Skeletal muscle satellite cell (primary cell): ENCODE measurements at regions not wholly inside any gene's neighbourhood (a gene's known extent, or its start where the extent isn't known, plus 50 kb on each side); places are given as distances from the start of the nearest gene placed in this dataset.

ENCODE experiments used
- H3K27me3 ChIP-seq: 2 replicates; pipeline ENCODE4 v1.7.0; 2013; ENCODE audit warnings: low read length; ENCODE audit not compliant: control insufficient read depth, insufficient read depth
- H3K36me3 ChIP-seq: 2 replicates; pipeline ENCODE4 v1.7.0; 2013; ENCODE audit warnings: mild to moderate bottlenecking, control low read depth, low read length; ENCODE audit not compliant: insufficient read depth
- H3K4me1 ChIP-seq: 2 replicates; pipeline ENCODE4 v1.7.0; 2013; ENCODE audit warnings: low read length; ENCODE audit not compliant: control insufficient read depth, insufficient read depth
- H3K4me2 ChIP-seq: 2 replicates; pipeline ENCODE4 v1.7.0; 2013; ENCODE audit warnings: mild to moderate bottlenecking, low read length
- H3K4me3 ChIP-seq: 2 replicates; pipeline ENCODE4 v1.7.0; 2013; ENCODE audit warnings: low read length
- H3K9ac ChIP-seq: 2 replicates; pipeline ENCODE4 v1.7.0; 2013; ENCODE audit warnings: mild to moderate bottlenecking, low read depth, low read length, moderate library complexity
- H3K9me3 ChIP-seq: replicated peaks from 2 replicates; pipeline ENCODE4 v1.7.0; 2013; ENCODE audit warnings: mild to moderate bottlenecking, control low read depth, low read length

- no peak overlapping the region for H3K4me2 ChIP-seq
- no peaks in the 10 kb centered on the region for H3K9me3 ChIP-seq
- H3K27me3 ChIP-seq = no peaks in the 10 kb centered on the region
- no peaks in the 10 kb centered on the region for H3K36me3 ChIP-seq
- H3K9ac ChIP-seq = no peak overlapping the region
- H3K4me3 ChIP-seq = no peak overlapping the region
- H3K4me1 ChIP-seq = peaks cover 11% of the 10 kb centered on the region
These were observed 278.0 kb downstream of the HLX start for GRCh38 chr1:221157026-221157761.

- H3K9ac ChIP-seq = no peak overlapping the region
- no peaks in the 10 kb centered on the region for H3K36me3 ChIP-seq
- H3K9me3 ChIP-seq = no peaks in the 10 kb centered on the region
- H3K4me3 ChIP-seq = no peak overlapping the region
- no peaks in the 10 kb centered on the region for H3K27me3 ChIP-seq
- H3K4me2 ChIP-seq = no peak overlapping the region
- H3K4me1 ChIP-seq = peaks cover 20% of the 10 kb centered on the region
These were observed 280.4 kb downstream of the HLX start for GRCh38 chr1:221159608-221160007.

- H3K4me3 ChIP-seq = no peak overlapping the region
These were observed 282.4 kb downstream of the HLX start for GRCh38 chr1:221161571-221162041.

GRCh38 chr1:221162352-221162751 lies 283.1 kb downstream of the HLX start:
- no peak overlapping the region for H3K4me3 ChIP-seq
- H3K4me1 ChIP-seq = peaks cover 20% of the 10 kb centered on the region
- no peaks in the 10 kb centered on the region for H3K36me3 ChIP-seq
- no peak overlapping the region for H3K9ac ChIP-seq
- H3K4me2 ChIP-seq = no peak overlapping the region
- H3K9me3 ChIP-seq = no peaks in the 10 kb centered on the region
- no peaks in the 10 kb centered on the region for H3K27me3 ChIP-seq

More at GRCh38 chr1:221161571-221162041, 282.4 kb downstream of the HLX start:
- Histone ChIP-seq H3K4me1 (peaks cover 20% of the 10 kb centered on the region), H3K36me3 (no peaks in the 10 kb centered on the region), H3K9ac (no peak overlapping the region), H3K27me3 (no peaks in the 10 kb centered on the region), H3K4me2 (peak overlapping the region; percentile 10), H3K9me3 (no peaks in the 10 kb centered on the region)

GRCh38 chr1:221162939-221163338 lies 283.7 kb downstream of the HLX start:
- Histone ChIP-seq H3K4me1 (peaks cover 20% of the 10 kb centered on the region), H3K9ac (no peak overlapping the region), H3K4me3 (no peak overlapping the region), H3K4me2 (no peak overlapping the region), H3K36me3 (no peaks in the 10 kb centered on the region), H3K9me3 (no peaks in the 10 kb centered on the region), H3K27me3 (no peaks in the 10 kb centered on the region)

GRCh38 chr1:221164029-221164428 lies 284.8 kb downstream of the HLX start:
- H3K9me3 ChIP-seq = no peaks in the 10 kb centered on the region
- no peaks in the 10 kb centered on the region for H3K27me3 ChIP-seq
- no peak overlapping the region for H3K9ac ChIP-seq
- no peaks in the 10 kb centered on the region for H3K36me3 ChIP-seq
- no peak overlapping the region for H3K4me3 ChIP-seq
- no peak overlapping the region for H3K4me2 ChIP-seq
- peaks cover 20% of the 10 kb centered on the region for H3K4me1 ChIP-seq

GRCh38 chr1:221164951-221165838 lies 286.0 kb downstream of the HLX start:
- Histone ChIP-seq H3K9ac (no peak overlapping the region), H3K4me1 (peaks cover 20% of the 10 kb centered on the region), H3K36me3 (no peaks in the 10 kb centered on the region), H3K4me2 (no peak overlapping the region), H3K9me3 (no peaks in the 10 kb centered on the region), H3K27me3 (no peaks in the 10 kb centered on the region), H3K4me3 (no peak overlapping the region)

- H3K9me3 ChIP-seq = no peaks in the 10 kb centered on the region
- H3K27me3 ChIP-seq = no peaks in the 10 kb centered on the region
- no peak overlapping the region for H3K9ac ChIP-seq
- H3K36me3 ChIP-seq = no peaks in the 10 kb centered on the region
- H3K4me1 ChIP-seq = peaks cover 20% of the 10 kb centered on the region
- H3K4me2 ChIP-seq = no peak overlapping the region
- no peak overlapping the region for H3K4me3 ChIP-seq
These were observed 286.7 kb downstream of the HLX start for GRCh38 chr1:221165839-221166500.

- Histone ChIP-seq H3K4me1 (peaks cover 13% of the 10 kb centered on the region), H3K9ac (no peak overlapping the region), H3K36me3 (no peaks in the 10 kb centered on the region), H3K4me3 (no peak overlapping the region), H3K4me2 (no peak overlapping the region), H3K27me3 (no peaks in the 10 kb centered on the region), H3K9me3 (no peaks in the 10 kb centered on the region)
These were observed 287.5 kb downstream of the HLX start for GRCh38 chr1:221166559-221167318.

- Histone ChIP-seq H3K4me1 (no peaks in the 10 kb centered on the region), H3K9me3 (no peaks in the 10 kb centered on the region), H3K4me2 (no peak overlapping the region), H3K36me3 (no peaks in the 10 kb centered on the region), H3K27me3 (no peaks in the 10 kb centered on the region), H3K9ac (no peak overlapping the region), H3K4me3 (no peak overlapping the region)
These were observed 290.2 kb downstream of the HLX start for GRCh38 chr1:221169447-221169889.

GRCh38 chr1:221170171-221170570 lies 290.9 kb downstream of the HLX start:
- H3K9me3 ChIP-seq = no peaks in the 10 kb centered on the region
- H3K4me1 ChIP-seq = no peaks in the 10 kb centered on the region
- no peaks in the 10 kb centered on the region for H3K27me3 ChIP-seq
- no peak overlapping the region for H3K4me3 ChIP-seq
- no peak overlapping the region for H3K4me2 ChIP-seq
- H3K36me3 ChIP-seq = no peaks in the 10 kb centered on the region
- H3K9ac ChIP-seq = no peak overlapping the region
